IgD-negative memory B cell (primary cell): ENCODE measurements at regions not wholly inside any gene's neighbourhood (a gene's known extent, or its start where the extent isn't known, plus 50 kb on each side); places are given as distances from the start of the nearest gene placed in this dataset.

Source experiments
- H3K27ac Mint-ChIP-seq, 3 donors: one replicate each; pipeline ENCODE4 v1.8.0; 2020 to 2022; ENCODE audit warnings: mild to moderate bottlenecking in 3 of 3, mixed read lengths in 3 of 3, moderate library complexity in 1 of 3
- H3K27me3 Mint-ChIP-seq: one replicate; pipeline ENCODE4 v1.8.0; 2021; ENCODE audit warnings: mixed read lengths
- H3K36me3 Mint-ChIP-seq: one replicate; pipeline ENCODE4 v1.8.0; 2020; ENCODE audit warnings: mild to moderate bottlenecking, mixed read lengths
- H3K4me1 Mint-ChIP-seq, 3 donors: one replicate each; pipeline ENCODE4 v1.8.0; 2020 to 2022; ENCODE audit warnings: mixed read lengths in 3 of 3, mild to moderate bottlenecking in 1 of 3
- H3K4me3 Mint-ChIP-seq, 4 donors: one replicate each; pipeline ENCODE4 v1.8.0; 2020 to 2022; ENCODE audit warnings: mild to moderate bottlenecking in 4 of 4, mixed read lengths in 4 of 4, moderate library complexity in 3 of 4
- H3K9me3 Mint-ChIP-seq, 3 donors: one replicate each; pipeline ENCODE4 v1.8.0; 2020 to 2021; ENCODE audit warnings: mixed read lengths in 3 of 3, mild to moderate bottlenecking in 1 of 3

- Mint-ChIP-seq H3K9me3 (peaks cover 0 to 2% (median under 1%) of the 10 kb centered on the region in 3 donors), H3K27me3 (no peaks in the 10 kb centered on the region), H3K36me3 (no peaks in the 10 kb centered on the region), H3K27ac (no peak overlapping the region), H3K4me3 (no peak overlapping the region), H3K4me1 (no peaks in the 10 kb centered on the region)
Observed at GRCh38 chr5:121271546-121271945, 580.1 kb upstream of the FTMT start.

GRCh38 chr5:121273833-121274433 is 577.7 kb upstream of the FTMT start:
- no peaks in the 10 kb centered on the region for H3K27me3 Mint-ChIP-seq
- no peaks in the 10 kb centered on the region for H3K36me3 Mint-ChIP-seq
- H3K4me1 Mint-ChIP-seq: no peaks in the 10 kb centered on the region
- no peak overlapping the region for H3K4me3 Mint-ChIP-seq
- H3K9me3 Mint-ChIP-seq: no peaks in the 10 kb centered on the region
- no peak overlapping the region for H3K27ac Mint-ChIP-seq

GRCh38 chr5:121279801-121280200 is 571.9 kb upstream of the FTMT start:
- no peak overlapping the region for H3K4me3 Mint-ChIP-seq

GRCh38 chr5:121285801-121286521 is 565.7 kb upstream of the FTMT start:
- H3K27ac Mint-ChIP-seq: no peak overlapping the region
- no peaks in the 10 kb centered on the region for H3K36me3 Mint-ChIP-seq
- no peaks in the 10 kb centered on the region for H3K27me3 Mint-ChIP-seq
- peaks cover 0 to 2% (median 0%) of the 10 kb centered on the region in 3 donors for H3K9me3 Mint-ChIP-seq
- no peaks in the 10 kb centered on the region for H3K4me1 Mint-ChIP-seq
- no peak overlapping the region for H3K4me3 Mint-ChIP-seq

More at GRCh38 chr5:121279801-121280200, 571.9 kb upstream of the FTMT start:
- Mint-ChIP-seq H3K4me1 (no peaks in the 10 kb centered on the region), H3K36me3 (no peaks in the 10 kb centered on the region), H3K9me3 (no peaks in the 10 kb centered on the region), H3K27me3 (no peaks in the 10 kb centered on the region), H3K27ac (no peak overlapping the region)

GRCh38 chr5:121288781-121289180 is 562.9 kb upstream of the FTMT start:
- Mint-ChIP-seq H3K4me3 (no peak overlapping the region), H3K4me1 (peaks cover 0 to 2% (median 0%) of the 10 kb centered on the region in 3 donors), H3K27me3 (no peaks in the 10 kb centered on the region), H3K27ac (no peak overlapping the region), H3K36me3 (no peaks in the 10 kb centered on the region), H3K9me3 (peaks cover 0 to 2% (median 0%) of the 10 kb centered on the region in 3 donors)

GRCh38 chr5:121292664-121293063 is 559.0 kb upstream of the FTMT start:
- no peaks in the 10 kb centered on the region for H3K36me3 Mint-ChIP-seq
- peaks cover 0 to 2% (median 0%) of the 10 kb centered on the region in 3 donors for H3K9me3 Mint-ChIP-seq
- no peak overlapping the region for H3K27ac Mint-ChIP-seq
- peaks cover 0 to 2% (median 0%) of the 10 kb centered on the region in 3 donors for H3K4me1 Mint-ChIP-seq
- no peaks in the 10 kb centered on the region for H3K27me3 Mint-ChIP-seq
- no peak overlapping the region for H3K4me3 Mint-ChIP-seq

- Mint-ChIP-seq H3K4me1 (peaks cover 0 to 2% (median 0%) of the 10 kb centered on the region in 3 donors), H3K9me3 (no peaks in the 10 kb centered on the region), H3K36me3 (no peaks in the 10 kb centered on the region), H3K27ac (no peak overlapping the region), H3K4me3 (no peak overlapping the region), H3K27me3 (no peaks in the 10 kb centered on the region)
Observed at GRCh38 chr5:121296356-121296755, 555.3 kb upstream of the FTMT start.

GRCh38 chr5:121299153-121299552 is 552.5 kb upstream of the FTMT start:
- Mint-ChIP-seq H3K4me1 (no peaks in the 10 kb centered on the region), H3K36me3 (no peaks in the 10 kb centered on the region), H3K27me3 (no peaks in the 10 kb centered on the region), H3K4me3 (no peak overlapping the region), H3K27ac (no peak overlapping the region), H3K9me3 (peaks cover 0 to 2% (median 0%) of the 10 kb centered on the region in 3 donors)

GRCh38 chr5:121304838-121305237 is 546.8 kb upstream of the FTMT start:
- no peaks in the 10 kb centered on the region for H3K27me3 Mint-ChIP-seq
- H3K27ac Mint-ChIP-seq: peak overlapping the region in 1 of 3 donors; percentile 11

GRCh38 chr5:121313886-121314285 is 537.8 kb upstream of the FTMT start:
- Mint-ChIP-seq H3K36me3 (no peaks in the 10 kb centered on the region), H3K4me1 (no peaks in the 10 kb centered on the region), H3K9me3 (peaks cover 0 to 21% (median 0%) of the 10 kb centered on the region in 3 donors), H3K27ac (no peak overlapping the region), H3K4me3 (no peak overlapping the region), H3K27me3 (no peaks in the 10 kb centered on the region)

More at GRCh38 chr5:121304838-121305237, 546.8 kb upstream of the FTMT start:
- H3K4me3 Mint-ChIP-seq: no peak overlapping the region
- no peaks in the 10 kb centered on the region for H3K36me3 Mint-ChIP-seq
- no peaks in the 10 kb centered on the region for H3K4me1 Mint-ChIP-seq
- H3K9me3 Mint-ChIP-seq: peaks cover 0 to 4% (median 2%) of the 10 kb centered on the region in 3 donors

GRCh38 chr5:121315786-121316185 is 535.9 kb upstream of the FTMT start:
- Mint-ChIP-seq H3K4me1 (no peaks in the 10 kb centered on the region), H3K9me3 (peaks cover 0 to 16% (median 0%) of the 10 kb centered on the region in 3 donors), H3K36me3 (no peaks in the 10 kb centered on the region), H3K27me3 (no peaks in the 10 kb centered on the region), H3K4me3 (no peak overlapping the region), H3K27ac (no peak overlapping the region)

- Mint-ChIP-seq H3K27me3 (no peaks in the 10 kb centered on the region), H3K4me1 (no peaks in the 10 kb centered on the region), H3K36me3 (no peaks in the 10 kb centered on the region), H3K27ac (no peak overlapping the region), H3K9me3 (peaks cover 0 to 11% (median 0%) of the 10 kb centered on the region in 3 donors), H3K4me3 (no peak overlapping the region)
Observed at GRCh38 chr5:121319292-121319691, 532.4 kb upstream of the FTMT start.

GRCh38 chr5:121325930-121326329 is 525.8 kb upstream of the FTMT start:
- no peaks in the 10 kb centered on the region for H3K36me3 Mint-ChIP-seq
- H3K4me3 Mint-ChIP-seq: no peak overlapping the region
- peaks cover 0 to 1% (median 0%) of the 10 kb centered on the region in 3 donors for H3K9me3 Mint-ChIP-seq
- H3K4me1 Mint-ChIP-seq: no peaks in the 10 kb centered on the region
- no peak overlapping the region for H3K27ac Mint-ChIP-seq
- no peaks in the 10 kb centered on the region for H3K27me3 Mint-ChIP-seq

- H3K27ac Mint-ChIP-seq: no peak overlapping the region
- H3K9me3 Mint-ChIP-seq: peaks cover 0 to 7% (median 3%) of the 10 kb centered on the region in 3 donors
- no peaks in the 10 kb centered on the region for H3K36me3 Mint-ChIP-seq
- H3K4me1 Mint-ChIP-seq: no peaks in the 10 kb centered on the region
- no peaks in the 10 kb centered on the region for H3K27me3 Mint-ChIP-seq
- no peak overlapping the region for H3K4me3 Mint-ChIP-seq
Observed at GRCh38 chr5:121350181-121350930, 501.3 kb upstream of the FTMT start.

GRCh38 chr5:121366515-121366914 is 485.2 kb upstream of the FTMT start:
- no peaks in the 10 kb centered on the region for H3K27me3 Mint-ChIP-seq
- H3K36me3 Mint-ChIP-seq: no peaks in the 10 kb centered on the region
- no peak overlapping the region for H3K27ac Mint-ChIP-seq
- peaks cover 0 to 3% (median 0%) of the 10 kb centered on the region in 3 donors for H3K9me3 Mint-ChIP-seq
- H3K4me1 Mint-ChIP-seq: no peaks in the 10 kb centered on the region
- H3K4me3 Mint-ChIP-seq: no peak overlapping the region
